ENCODE measurements at regions not wholly inside any gene's neighbourhood (a gene's known extent, or its start where the extent isn't known, plus 50 kb on each side); places are given as distances from the start of the nearest gene placed in this dataset.
A peak's percentile ranks its signal among the peaks of the same experiment; 100 is the strongest.
"Not testable (repeated sequence)": the region's sequence is repeated elsewhere in the genome, so short reads cannot be mapped to it uniquely, and the experiment has no call there.

GRCh38 chr10:125265579-125265955 is 105.2 kb upstream of the CTBP2 start:
- H3K36me3 ChIP-seq (replicated peaks), result no peaks in the 10 kb centered on the region
- DNase-seq (ENCODE audit: low spot score in 2 of 2), result no peak
- in situ Hi-C loops (cut with MboI; ENCODE audit: low sequenced_read_pairs), result no loop called here

GRCh38 chr10:125264757-125265578 is 104.6 kb upstream of the CTBP2 start:
- Histone ChIP-seq H3K4me1 (no peaks in the 10 kb centered on the region), H3K36me3 (replicated peaks) (no peaks in the 10 kb centered on the region), H3K4me3 (no peak overlapping the region), H3K27me3 (ENCODE audit: low read depth) (no peaks in the 10 kb centered on the region), H3K9me3 (no peaks in the 10 kb centered on the region)
- in situ Hi-C loops (cut with MboI; ENCODE audit: low sequenced_read_pairs), result no loop called here
- no peak for DNase-seq (ENCODE audit: low spot score in 2 of 2)

More at GRCh38 chr10:125265579-125265955, 105.2 kb upstream of the CTBP2 start:
- H3K4me3 ChIP-seq, result no peak overlapping the region
- H3K4me1 ChIP-seq, result no peaks in the 10 kb centered on the region
- no peaks in the 10 kb centered on the region for H3K27me3 ChIP-seq (ENCODE audit: low read depth)
- H3K9me3 ChIP-seq, result no peaks in the 10 kb centered on the region

GRCh38 chr10:125264091-125264490 is 103.7 kb upstream of the CTBP2 start:
- in situ Hi-C loops (cut with MboI; ENCODE audit: low sequenced_read_pairs), result no loop called here
- Histone ChIP-seq H3K27me3 (ENCODE audit: low read depth) (no peaks in the 10 kb centered on the region), H3K9me3 (no peaks in the 10 kb centered on the region), H3K4me3 (no peak overlapping the region), H3K4me1 (no peaks in the 10 kb centered on the region), H3K36me3 (replicated peaks) (no peaks in the 10 kb centered on the region)
- no peak for DNase-seq (ENCODE audit: low spot score in 2 of 2)

GRCh38 chr10:125263551-125263950 is 103.2 kb upstream of the CTBP2 start:
- Histone ChIP-seq H3K27me3 (ENCODE audit: low read depth) (no peaks in the 10 kb centered on the region), H3K36me3 (replicated peaks) (no peaks in the 10 kb centered on the region), H3K9me3 (no peaks in the 10 kb centered on the region), H3K4me3 (no peak overlapping the region), H3K4me1 (no peaks in the 10 kb centered on the region)
- no peak for DNase-seq (ENCODE audit: low spot score in 2 of 2)
- in situ Hi-C loops (cut with MboI; ENCODE audit: low sequenced_read_pairs), result no loop called here

- Histone ChIP-seq H3K9me3 (no peaks in the 10 kb centered on the region), H3K4me1 (no peaks in the 10 kb centered on the region), H3K27me3 (ENCODE audit: low read depth) (no peaks in the 10 kb centered on the region), H3K4me3 (no peak overlapping the region), H3K36me3 (replicated peaks) (no peaks in the 10 kb centered on the region)
- in situ Hi-C loops (cut with MboI; ENCODE audit: low sequenced_read_pairs), result no loop called here
- no peak for DNase-seq (ENCODE audit: low spot score in 2 of 2)
Observed at GRCh38 chr10:125262920-125263319, 102.6 kb upstream of the CTBP2 start.

- H3K4me1 ChIP-seq, result no peaks in the 10 kb centered on the region
- no peaks in the 10 kb centered on the region for H3K27me3 ChIP-seq (ENCODE audit: low read depth)
- H3K4me3 ChIP-seq, result no peak overlapping the region
- H3K36me3 ChIP-seq (replicated peaks), result no peaks in the 10 kb centered on the region
- H3K9me3 ChIP-seq, result no peaks in the 10 kb centered on the region
- in situ Hi-C loops (cut with MboI; ENCODE audit: low sequenced_read_pairs), result no loop called here
- DNase-seq (ENCODE audit: low spot score in 2 of 2), result no peak
Observed at GRCh38 chr10:125262409-125262808, 102.0 kb upstream of the CTBP2 start.

- DNase-seq (ENCODE audit: low spot score in 2 of 2), result no peak
- H3K9me3 ChIP-seq, result no peaks in the 10 kb centered on the region
- in situ Hi-C loops (cut with MboI; ENCODE audit: low sequenced_read_pairs), result no loop called here
Observed at GRCh38 chr10:125261491-125262186, 101.3 kb upstream of the CTBP2 start.

GRCh38 chr10:125260260-125260659 is 99.9 kb upstream of the CTBP2 start:
- Histone ChIP-seq H3K9me3 (no peaks in the 10 kb centered on the region), H3K27me3 (ENCODE audit: low read depth) (no peaks in the 10 kb centered on the region)

More at GRCh38 chr10:125261491-125262186, 101.3 kb upstream of the CTBP2 start:
- no peak overlapping the region for H3K4me3 ChIP-seq
- H3K36me3 ChIP-seq (replicated peaks), result no peaks in the 10 kb centered on the region
- no peaks in the 10 kb centered on the region for H3K4me1 ChIP-seq
- no peaks in the 10 kb centered on the region for H3K27me3 ChIP-seq (ENCODE audit: low read depth)

GRCh38 chr10:125259651-125260050 is 99.3 kb upstream of the CTBP2 start:
- Histone ChIP-seq H3K36me3 (replicated peaks) (no peaks in the 10 kb centered on the region), H3K4me1 (no peaks in the 10 kb centered on the region), H3K4me3 (no peak overlapping the region), H3K27me3 (ENCODE audit: low read depth) (no peaks in the 10 kb centered on the region), H3K9me3 (no peaks in the 10 kb centered on the region)
- in situ Hi-C loops (cut with MboI; ENCODE audit: low sequenced_read_pairs), result no loop called here
- no peak for DNase-seq (ENCODE audit: low spot score in 2 of 2)

More at GRCh38 chr10:125260260-125260659, 99.9 kb upstream of the CTBP2 start:
- no peaks in the 10 kb centered on the region for H3K36me3 ChIP-seq (replicated peaks)
- no peak overlapping the region for H3K4me3 ChIP-seq
- H3K4me1 ChIP-seq, result no peaks in the 10 kb centered on the region
- DNase-seq (ENCODE audit: low spot score in 2 of 2), result no peak
- in situ Hi-C loops (cut with MboI; ENCODE audit: low sequenced_read_pairs), result no loop called here

GRCh38 chr10:125258676-125259075 is 98.3 kb upstream of the CTBP2 start:
- H3K4me1 ChIP-seq, result no peaks in the 10 kb centered on the region
- no peaks in the 10 kb centered on the region for H3K9me3 ChIP-seq
- no peaks in the 10 kb centered on the region for H3K27me3 ChIP-seq (ENCODE audit: low read depth)
- in situ Hi-C loops (cut with MboI; ENCODE audit: low sequenced_read_pairs), result no loop called here
- H3K36me3 ChIP-seq (replicated peaks), result no peaks in the 10 kb centered on the region
- no peak for DNase-seq (ENCODE audit: low spot score in 2 of 2)
- H3K4me3 ChIP-seq, result no peak overlapping the region

GRCh38 chr10:125257521-125258108 is 97.3 kb upstream of the CTBP2 start:
- H3K4me1 ChIP-seq, result no peaks in the 10 kb centered on the region
- H3K36me3 ChIP-seq (replicated peaks), result no peaks in the 10 kb centered on the region
- H3K27me3 ChIP-seq (ENCODE audit: low read depth), result no peaks in the 10 kb centered on the region
- in situ Hi-C loops (cut with MboI; ENCODE audit: low sequenced_read_pairs), result no loop called here
- DNase-seq (ENCODE audit: low spot score in 2 of 2), result peak in 1 of 2 experiments; percentile 17
- no peak overlapping the region for H3K4me3 ChIP-seq
- no peaks in the 10 kb centered on the region for H3K9me3 ChIP-seq

GRCh38 chr10:125256026-125256425 is 95.7 kb upstream of the CTBP2 start:
- DNase-seq (ENCODE audit: low spot score in 2 of 2), result no peak
- H3K4me1 ChIP-seq, result no peaks in the 10 kb centered on the region
- in situ Hi-C loops (cut with MboI; ENCODE audit: low sequenced_read_pairs), result no loop called here
- H3K27me3 ChIP-seq (ENCODE audit: low read depth), result no peaks in the 10 kb centered on the region
- H3K4me3 ChIP-seq, result no peak overlapping the region
- H3K9me3 ChIP-seq, result 0 out of 2 replicates have a peak, but pooled peaks cover 3% of the 10 kb centered on the region
- no peaks in the 10 kb centered on the region for H3K36me3 ChIP-seq (replicated peaks)

- Histone ChIP-seq H3K27me3 (ENCODE audit: low read depth) (no peaks in the 10 kb centered on the region), H3K4me1 (no peaks in the 10 kb centered on the region), H3K36me3 (replicated peaks) (no peaks in the 10 kb centered on the region), H3K9me3 (0 out of 2 replicates have a peak, but pooled peaks cover 3% of the 10 kb centered on the region), H3K4me3 (no peak overlapping the region)
- DNase-seq (ENCODE audit: low spot score in 2 of 2), result no peak
- in situ Hi-C loops (cut with MboI; ENCODE audit: low sequenced_read_pairs), result no loop called here
Observed at GRCh38 chr10:125252937-125253336, 92.6 kb upstream of the CTBP2 start.

GRCh38 chr10:125250834-125251233 is 90.5 kb upstream of the CTBP2 start:
- H3K36me3 ChIP-seq (replicated peaks); DNase-seq (ENCODE audit: low spot score in 2 of 2); H3K27me3 ChIP-seq (ENCODE audit: low read depth); H3K9me3 ChIP-seq; H3K4me3 ChIP-seq; H3K4me1 ChIP-seq; in situ Hi-C loops (cut with MboI; ENCODE audit: low sequenced_read_pairs): not testable (repeated sequence)
